Gastroesophageal sphincter (tissue), 3 donors: ENCODE measurements at regions not wholly inside any gene's neighbourhood (a gene's known extent, or its start where the extent isn't known, plus 50 kb on each side); places are given as distances from the start of the nearest gene placed in this dataset.

Source experiments
- POLR2AphosphoS5 ChIP-seq: sonication (generic); formaldehyde crosslinking; IDR thresholded peaks from one replicate; pipeline ENCODE4 v1.6.1; 2017; ENCODE audit warnings: antibody characterized with exemption
- TF ChIP-seq, protein P1 (sequence below), 4 experiments: fragments of 200-600 bp in 2 of 4; fragments of 450-650 bp in 2 of 4; sonication (generic) in 1 of 4; IDR thresholded peaks; one replicate each; pipeline ENCODE4 v1.5.1; 2017 to 2019; ENCODE audit warnings: antibody characterized with exemption in 4 of 4, mild to moderate bottlenecking in 2 of 4, moderate library complexity in 2 of 4

DNA sequence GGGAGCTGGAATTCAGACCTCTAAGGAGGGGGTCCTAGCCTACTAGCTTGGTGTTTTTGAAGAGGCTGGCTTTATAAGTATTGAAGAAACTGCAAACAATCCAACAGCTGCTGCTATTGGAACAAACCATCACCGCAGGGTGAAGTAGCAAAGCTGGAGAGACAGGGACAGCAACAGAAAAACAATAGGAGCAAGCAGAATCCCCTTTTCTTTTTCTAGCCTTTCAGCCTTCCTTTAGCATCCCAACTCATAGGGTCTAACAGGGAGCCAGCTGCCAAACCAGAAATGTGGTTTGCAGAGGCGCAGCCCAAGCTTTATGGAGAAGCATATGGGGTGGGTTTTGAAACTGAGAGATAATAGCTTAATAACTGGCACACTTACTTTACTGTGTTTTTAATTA, 106.2 kb upstream of the CHMP2B start:
- TF ChIP-seq, protein P1, sequence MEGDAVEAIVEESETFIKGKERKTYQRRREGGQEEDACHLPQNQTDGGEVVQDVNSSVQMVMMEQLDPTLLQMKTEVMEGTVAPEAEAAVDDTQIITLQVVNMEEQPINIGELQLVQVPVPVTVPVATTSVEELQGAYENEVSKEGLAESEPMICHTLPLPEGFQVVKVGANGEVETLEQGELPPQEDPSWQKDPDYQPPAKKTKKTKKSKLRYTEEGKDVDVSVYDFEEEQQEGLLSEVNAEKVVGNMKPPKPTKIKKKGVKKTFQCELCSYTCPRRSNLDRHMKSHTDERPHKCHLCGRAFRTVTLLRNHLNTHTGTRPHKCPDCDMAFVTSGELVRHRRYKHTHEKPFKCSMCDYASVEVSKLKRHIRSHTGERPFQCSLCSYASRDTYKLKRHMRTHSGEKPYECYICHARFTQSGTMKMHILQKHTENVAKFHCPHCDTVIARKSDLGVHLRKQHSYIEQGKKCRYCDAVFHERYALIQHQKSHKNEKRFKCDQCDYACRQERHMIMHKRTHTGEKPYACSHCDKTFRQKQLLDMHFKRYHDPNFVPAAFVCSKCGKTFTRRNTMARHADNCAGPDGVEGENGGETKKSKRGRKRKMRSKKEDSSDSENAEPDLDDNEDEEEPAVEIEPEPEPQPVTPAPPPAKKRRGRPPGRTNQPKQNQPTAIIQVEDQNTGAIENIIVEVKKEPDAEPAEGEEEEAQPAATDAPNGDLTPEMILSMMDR (IDR thresholded peaks at IDR 0.05) = no peak
- TF ChIP-seq POLR2AphosphoS5 = no peak
